Astrocyte of the spinal cord (primary cell): ENCODE measurements at regions not wholly inside any gene's neighbourhood (a gene's known extent, or its start where the extent isn't known, plus 50 kb on each side); places are given as distances from the start of the nearest gene placed in this dataset.

Experiments
- DNase-seq: peaks from one replicate; pipeline ENCODE4 v3.0.0; 2011; ENCODE audit warnings: low read depth, low spot score
- H3K4me3 ChIP-seq: 2 replicates; pipeline ENCODE4 v1.5.1; 2011; ENCODE audit warnings: low read depth, mild to moderate bottlenecking, low read length, moderate library complexity
- in situ Hi-C: cut with HindIII; loops from 2 replicates; pipeline ENCODE4 v1.10.0; 2017; ENCODE audit warnings: low sequenced_read_pairs
- TF ChIP-seq, protein P1 (sequence below): IDR thresholded peaks from 2 replicates; pipeline ENCODE4 v1.5.1; 2012; ENCODE audit warnings: low read depth, mild to moderate bottlenecking, low read length, inconsistent platforms

DNA sequence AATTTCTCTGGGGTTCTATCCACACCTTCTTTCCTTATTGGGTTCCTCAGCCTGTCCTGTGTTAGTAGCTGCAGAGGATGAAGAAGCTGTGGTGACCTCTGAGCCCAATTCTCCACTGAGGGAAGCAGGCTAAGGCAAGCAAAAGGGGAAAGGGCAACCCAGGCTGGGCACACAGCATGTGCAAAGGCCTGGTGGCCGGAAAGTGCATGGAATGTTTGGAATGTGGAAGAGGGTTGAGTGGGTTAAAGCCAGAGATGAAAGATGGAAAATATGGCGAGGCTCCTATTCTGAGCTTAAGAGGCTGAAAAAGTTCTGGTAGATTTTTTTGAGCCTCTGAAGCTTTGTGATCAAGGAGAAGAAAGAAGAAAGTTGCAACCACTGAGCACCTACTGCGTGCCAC lies 247.1 kb downstream of the MIAT start:
- TF ChIP-seq, protein P1, sequence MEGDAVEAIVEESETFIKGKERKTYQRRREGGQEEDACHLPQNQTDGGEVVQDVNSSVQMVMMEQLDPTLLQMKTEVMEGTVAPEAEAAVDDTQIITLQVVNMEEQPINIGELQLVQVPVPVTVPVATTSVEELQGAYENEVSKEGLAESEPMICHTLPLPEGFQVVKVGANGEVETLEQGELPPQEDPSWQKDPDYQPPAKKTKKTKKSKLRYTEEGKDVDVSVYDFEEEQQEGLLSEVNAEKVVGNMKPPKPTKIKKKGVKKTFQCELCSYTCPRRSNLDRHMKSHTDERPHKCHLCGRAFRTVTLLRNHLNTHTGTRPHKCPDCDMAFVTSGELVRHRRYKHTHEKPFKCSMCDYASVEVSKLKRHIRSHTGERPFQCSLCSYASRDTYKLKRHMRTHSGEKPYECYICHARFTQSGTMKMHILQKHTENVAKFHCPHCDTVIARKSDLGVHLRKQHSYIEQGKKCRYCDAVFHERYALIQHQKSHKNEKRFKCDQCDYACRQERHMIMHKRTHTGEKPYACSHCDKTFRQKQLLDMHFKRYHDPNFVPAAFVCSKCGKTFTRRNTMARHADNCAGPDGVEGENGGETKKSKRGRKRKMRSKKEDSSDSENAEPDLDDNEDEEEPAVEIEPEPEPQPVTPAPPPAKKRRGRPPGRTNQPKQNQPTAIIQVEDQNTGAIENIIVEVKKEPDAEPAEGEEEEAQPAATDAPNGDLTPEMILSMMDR, result no peak
- DNase-seq, result no peak
- H3K4me3 ChIP-seq, result no peak overlapping the region
- in situ Hi-C loops, result no loop called here

DNA sequence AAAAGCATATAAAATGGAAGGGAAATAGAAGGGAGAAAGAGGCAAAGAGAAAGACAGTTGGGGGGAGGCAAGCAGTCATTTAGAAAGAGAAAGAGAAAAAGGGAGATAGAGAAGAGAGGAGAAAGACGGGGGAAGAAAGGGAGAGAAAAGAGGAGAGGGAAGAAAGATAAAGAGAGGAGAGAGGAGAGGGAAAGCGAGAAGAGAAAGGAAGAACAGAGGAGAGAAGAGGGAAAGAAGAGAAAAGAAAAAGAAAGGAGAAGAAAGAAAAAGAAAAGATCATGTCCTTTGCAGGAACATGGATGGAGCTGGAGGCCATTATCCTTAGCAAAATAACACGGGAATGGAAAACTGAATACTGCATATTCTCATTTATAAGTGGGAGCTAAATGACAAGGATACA lies 247.7 kb downstream of the MIAT start:
- no peak for DNase-seq
- TF ChIP-seq, protein P1, result no peak
- in situ Hi-C loops, result no loop called here
- H3K4me3 ChIP-seq, result no peak overlapping the region

DNA sequence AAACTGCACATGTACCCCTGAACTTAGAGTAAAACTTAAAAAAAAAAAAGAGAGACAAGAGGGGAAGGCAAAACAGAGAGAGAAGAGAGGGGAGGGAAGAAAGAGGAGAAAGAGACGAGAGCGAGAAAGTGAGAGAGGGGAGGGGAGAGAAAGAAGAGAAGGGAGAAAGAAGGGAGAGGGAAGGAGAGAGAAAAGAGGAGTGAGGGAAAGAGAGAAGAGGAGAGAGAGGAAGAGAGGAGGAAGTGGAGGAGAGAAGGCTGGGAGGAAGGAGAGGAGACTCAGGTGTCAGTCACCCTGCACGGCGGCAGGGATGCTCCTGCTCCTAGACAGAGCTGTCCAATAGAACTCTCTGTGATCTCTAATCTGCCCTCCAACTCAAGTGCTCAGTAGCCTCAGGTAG lies 248.3 kb downstream of the MIAT start:
- no peak overlapping the region for H3K4me3 ChIP-seq
- in situ Hi-C loops, result no loop called here
- DNase-seq, result no peak
- TF ChIP-seq, protein P1, result no peak

DNA sequence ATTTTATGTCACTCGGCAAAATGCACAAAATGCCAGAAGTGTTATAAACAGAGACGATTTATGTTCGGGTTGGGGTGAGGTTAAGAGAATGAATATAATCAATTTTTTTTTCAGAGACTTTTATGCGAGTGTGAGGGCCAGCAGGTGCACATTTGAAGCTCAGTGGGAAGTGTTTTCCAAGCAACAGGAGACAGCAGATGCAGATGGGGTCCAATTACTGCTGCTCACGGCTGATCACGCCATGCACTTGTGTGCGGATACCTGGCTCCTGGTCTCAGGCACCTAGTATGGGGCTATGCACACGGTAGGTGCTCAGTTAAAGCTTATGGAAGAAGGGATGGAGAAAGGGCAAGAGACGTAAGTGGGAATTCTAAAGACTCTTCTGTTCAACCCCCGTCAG lies 249.1 kb downstream of the MIAT start:
- no peak for DNase-seq
- TF ChIP-seq, protein P1, result no peak
- in situ Hi-C loops, result no loop called here
- H3K4me3 ChIP-seq, result no peak overlapping the region

DNA sequence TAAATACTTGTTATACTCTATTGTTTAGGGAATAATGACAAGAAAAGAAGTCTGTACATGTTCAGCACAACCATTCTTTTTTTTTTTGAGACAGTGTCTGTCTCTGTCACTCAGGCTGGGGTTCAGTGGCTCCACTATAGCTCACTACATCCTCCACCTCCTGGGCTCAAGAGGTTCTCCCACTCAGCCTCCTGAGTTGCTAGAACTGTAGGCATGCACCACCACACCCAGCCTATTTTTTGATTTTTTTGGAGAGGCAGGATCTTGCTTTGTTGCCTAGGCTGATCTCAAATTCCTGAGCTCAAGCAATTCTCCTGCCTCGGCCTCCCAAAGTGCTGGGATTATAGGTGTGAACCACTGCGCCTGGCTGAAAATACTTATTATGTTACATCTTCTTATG lies 250.0 kb downstream of the MIAT start:
- TF ChIP-seq, protein P1, result no peak
- in situ Hi-C loops, result no loop called here
- H3K4me3 ChIP-seq, result no peak overlapping the region
- DNase-seq, result no peak

DNA sequence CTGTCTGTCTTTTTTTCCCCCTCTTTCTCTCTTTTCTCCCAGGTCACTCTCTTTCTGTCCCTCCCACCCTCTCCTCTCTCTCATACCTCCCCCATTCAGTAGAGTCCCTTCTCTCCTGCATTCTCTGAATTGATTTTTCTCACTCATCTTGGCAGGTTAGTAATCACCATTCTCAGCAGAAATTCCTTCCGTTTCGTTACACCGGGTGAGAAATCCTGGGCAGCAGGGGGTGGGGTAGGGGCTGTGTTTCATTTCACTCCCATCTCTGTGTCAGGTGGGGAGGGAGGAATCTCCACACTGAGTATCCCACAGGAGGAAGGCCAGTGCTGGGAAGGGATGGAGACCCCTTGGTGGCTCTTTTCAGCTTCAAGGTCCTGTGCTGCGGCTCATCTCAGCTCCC lies 253.5 kb downstream of the MIAT start:
- TF ChIP-seq, protein P1, result no peak
- no peak overlapping the region for H3K4me3 ChIP-seq
- in situ Hi-C loops, result no loop called here
- no peak for DNase-seq
